ENCODE measurements at regions not wholly inside any gene's neighbourhood (a gene's known extent, or its start where the extent isn't known, plus 50 kb on each side); places are given as distances from the start of the nearest gene placed in this dataset.

- H3K27ac ChIP-seq (ENCODE audit: control insufficient read depth, insufficient read depth, low read length), result no peak overlapping the region
- no peak overlapping the region for H3K4me3 ChIP-seq (ENCODE audit: control insufficient read depth in 2 of 3, extremely low read depth in 1 of 3, insufficient read depth in 2 of 3, low read depth in 1 of 3, low read length in 3 of 3)
- no peaks in the 10 kb centered on the region for H3K9me3 ChIP-seq (ENCODE audit: control insufficient read depth, low read depth, low read length)
- H3K79me2 ChIP-seq (ENCODE audit: control insufficient read depth, insufficient read depth, low read length), result no peaks in the 10 kb centered on the region
- no peak overlapping the region for H3K9ac ChIP-seq (ENCODE audit: control insufficient read depth, extremely low read depth, insufficient read depth, low read length)
- no peaks in the 10 kb centered on the region for H3K27me3 ChIP-seq (ENCODE audit: control insufficient read depth, extremely low read depth, insufficient read depth, low read length)
- H3K4me1 ChIP-seq (ENCODE audit: control insufficient read depth, extremely low read depth, insufficient read depth, low read length), result no peaks in the 10 kb centered on the region
- no peaks in the 10 kb centered on the region for H3K36me3 ChIP-seq (ENCODE audit: control insufficient read depth in 2 of 2, extremely low read depth in 1 of 2, insufficient read depth in 2 of 2, low read length in 2 of 2)
- no peak overlapping the region for H3K4me2 ChIP-seq (ENCODE audit: control insufficient read depth, extremely low read depth, insufficient read depth, low read depth, low read length)
- FAIRE-seq, result no peak
- dilution Hi-C loops (cut with MboI; ENCODE audit: extremely low pct_ligation_motif_present, low sequenced_read_pairs), result no loop called here
- DNase-seq (ENCODE audit: low read depth, low spot score), result no peak
- no peaks in the 10 kb centered on the region for H3K9me1 ChIP-seq (ENCODE audit: control insufficient read depth, extremely low read depth, insufficient read depth, low read length)
- H2AFZ ChIP-seq (ENCODE audit: control insufficient read depth, low read length), result no peak overlapping the region
- no peaks in the 10 kb centered on the region for H4K20me1 ChIP-seq (ENCODE audit: control insufficient read depth, extremely low read depth, insufficient read depth, low read length)
- TF ChIP-seq CTCF (optimal IDR thresholded peaks at IDR 0.05 in 1 of 3, IDR thresholded peaks at IDR 0.05 in 1 of 3, conservative IDR thresholded peaks at IDR 0.05 in 1 of 3; ENCODE audit: extremely low read depth in 1 of 3, insufficient read depth in 2 of 3, low read length in 3 of 3) (no peak), EZH2 (IDR thresholded peaks at IDR 0.05; ENCODE audit: low read length) (no peak)
These were observed 174.4 kb upstream of the APCDD1 start for GRCh38 chr18:10279905-10280644.

- no peak overlapping the region for H2AFZ ChIP-seq (ENCODE audit: control insufficient read depth, low read length)
- no peaks in the 10 kb centered on the region for H3K36me3 ChIP-seq (ENCODE audit: control insufficient read depth in 2 of 2, extremely low read depth in 1 of 2, insufficient read depth in 2 of 2, low read length in 2 of 2)
- no peak for FAIRE-seq
- no peak for TF ChIP-seq EZH2 (IDR thresholded peaks at IDR 0.05; ENCODE audit: low read length)
- TF ChIP-seq CTCF (optimal IDR thresholded peaks at IDR 0.05 in 1 of 3, IDR thresholded peaks at IDR 0.05 in 1 of 3, conservative IDR thresholded peaks at IDR 0.05 in 1 of 3; ENCODE audit: extremely low read depth in 1 of 3, insufficient read depth in 2 of 3, low read length in 3 of 3), result no peak
- H3K9me1 ChIP-seq (ENCODE audit: control insufficient read depth, extremely low read depth, insufficient read depth, low read length), result no peaks in the 10 kb centered on the region
- H3K27me3 ChIP-seq (ENCODE audit: control insufficient read depth, extremely low read depth, insufficient read depth, low read length), result no peaks in the 10 kb centered on the region
- no peak for DNase-seq (ENCODE audit: low read depth, low spot score)
- dilution Hi-C loops (cut with MboI; ENCODE audit: extremely low pct_ligation_motif_present, low sequenced_read_pairs), result no loop called here
- no peaks in the 10 kb centered on the region for H3K9me3 ChIP-seq (ENCODE audit: control insufficient read depth, low read depth, low read length)
- H3K4me3 ChIP-seq (ENCODE audit: control insufficient read depth in 2 of 3, extremely low read depth in 1 of 3, insufficient read depth in 2 of 3, low read depth in 1 of 3, low read length in 3 of 3), result no peak overlapping the region
- H3K4me1 ChIP-seq (ENCODE audit: control insufficient read depth, extremely low read depth, insufficient read depth, low read length), result peaks cover 8% of the 10 kb centered on the region
- no peaks in the 10 kb centered on the region for H4K20me1 ChIP-seq (ENCODE audit: control insufficient read depth, extremely low read depth, insufficient read depth, low read length)
- H3K79me2 ChIP-seq (ENCODE audit: control insufficient read depth, insufficient read depth, low read length), result no peaks in the 10 kb centered on the region
- H3K4me2 ChIP-seq (ENCODE audit: control insufficient read depth, extremely low read depth, insufficient read depth, low read depth, low read length), result no peak overlapping the region
- H3K27ac ChIP-seq (ENCODE audit: control insufficient read depth, insufficient read depth, low read length), result no peak overlapping the region
- no peak overlapping the region for H3K9ac ChIP-seq (ENCODE audit: control insufficient read depth, extremely low read depth, insufficient read depth, low read length)
These were observed 169.7 kb upstream of the APCDD1 start for GRCh38 chr18:10284540-10285282.

Data from keratinocyte (primary cell).